ENCODE measurements at regions not wholly inside any gene's neighbourhood (a gene's known extent, or its start where the extent isn't known, plus 50 kb on each side); places are given as distances from the start of the nearest gene placed in this dataset.

DNA sequence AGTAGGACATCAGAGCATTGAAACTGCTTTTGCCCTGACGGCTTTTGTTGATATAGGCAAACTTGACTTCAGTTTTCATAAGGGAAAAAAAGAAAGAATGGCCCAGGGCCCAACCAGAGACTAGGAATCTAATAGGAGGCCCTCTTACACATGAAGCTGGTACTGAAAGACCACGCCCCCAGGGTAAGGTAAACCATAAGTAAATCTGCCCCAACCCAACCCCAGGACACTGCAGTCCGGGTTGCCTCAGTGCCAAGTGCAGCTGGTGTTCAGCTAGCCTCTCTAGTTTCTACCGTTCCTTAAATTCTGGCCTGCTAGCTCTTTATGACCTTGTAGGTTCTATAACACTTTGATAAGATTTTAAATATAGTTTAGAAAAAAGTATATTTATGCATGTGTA is 136.7 kb downstream of the AQP9 start:
- no peak overlapping the region for H2AFZ ChIP-seq (ENCODE audit: low read depth)
- no peak overlapping the region for H3K9ac ChIP-seq
- no peak for TF ChIP-seq CTCF (conservative IDR thresholded peaks at IDR 0.05; ENCODE audit: low read depth, low read length)

DNA sequence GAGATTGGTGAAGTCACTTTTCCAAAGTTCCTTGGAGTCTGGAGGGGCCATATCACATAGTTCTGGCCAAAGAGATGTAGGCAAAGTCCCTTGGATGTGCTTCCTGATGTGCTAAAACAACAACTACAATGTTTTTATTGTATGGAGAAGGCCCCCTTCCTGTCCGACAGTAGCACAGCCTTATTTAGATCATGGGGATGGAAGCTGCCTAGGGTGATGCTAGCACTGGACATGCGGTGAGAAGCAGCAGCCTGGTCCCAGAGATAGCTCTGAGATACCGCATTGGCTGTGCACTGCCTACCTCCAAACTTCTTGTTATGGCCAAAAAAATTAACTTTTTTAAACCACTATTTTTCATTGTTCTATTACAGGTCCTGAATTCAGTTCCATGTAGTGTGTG is 137.6 kb downstream of the AQP9 start:
- no peak overlapping the region for H3K4me3 ChIP-seq (IDR thresholded peaks at IDR 0.05; ENCODE audit: insufficient read depth, low read depth, low read length)
- no peak for TF ChIP-seq CTCF (conservative IDR thresholded peaks at IDR 0.05; ENCODE audit: low read depth, low read length)
- no peaks in the 10 kb centered on the region for H3K79me2 ChIP-seq (ENCODE audit: insufficient read depth, low read depth)
- no peaks in the 10 kb centered on the region for H4K20me1 ChIP-seq (ENCODE audit: insufficient read depth)
- no peak overlapping the region for H3K27ac ChIP-seq
- no peak overlapping the region for H2AFZ ChIP-seq (ENCODE audit: low read depth)
- no peak overlapping the region for H3K4me2 ChIP-seq
- H3K9ac ChIP-seq = no peak overlapping the region
- no peaks in the 10 kb centered on the region for H3K4me1 ChIP-seq (ENCODE audit: low read depth, poor library complexity, severe bottlenecking)
- H3K27me3 ChIP-seq (ENCODE audit: insufficient read depth, low read depth) = no peaks in the 10 kb centered on the region
- H3K36me3 ChIP-seq (ENCODE audit: insufficient read depth) = no peaks in the 10 kb centered on the region

More for the DNA sequence above, 136.7 kb downstream of the AQP9 start:
- Histone ChIP-seq H4K20me1 (ENCODE audit: insufficient read depth) (no peaks in the 10 kb centered on the region), H3K27me3 (ENCODE audit: insufficient read depth, low read depth) (no peaks in the 10 kb centered on the region), H3K27ac (no peak overlapping the region), H3K4me2 (no peak overlapping the region), H3K36me3 (ENCODE audit: insufficient read depth) (no peaks in the 10 kb centered on the region), H3K4me1 (ENCODE audit: low read depth, poor library complexity, severe bottlenecking) (peaks cover 8% of the 10 kb centered on the region), H3K79me2 (ENCODE audit: insufficient read depth, low read depth) (no peaks in the 10 kb centered on the region), H3K4me3 (IDR thresholded peaks at IDR 0.05; ENCODE audit: insufficient read depth, low read depth, low read length) (no peak overlapping the region)

GRCh38 chr15:58276924-58277323 is 138.7 kb downstream of the AQP9 start:
- TF ChIP-seq CTCF (conservative IDR thresholded peaks at IDR 0.05; ENCODE audit: low read depth, low read length) = no peak
- no peak overlapping the region for H2AFZ ChIP-seq (ENCODE audit: low read depth)

DNA sequence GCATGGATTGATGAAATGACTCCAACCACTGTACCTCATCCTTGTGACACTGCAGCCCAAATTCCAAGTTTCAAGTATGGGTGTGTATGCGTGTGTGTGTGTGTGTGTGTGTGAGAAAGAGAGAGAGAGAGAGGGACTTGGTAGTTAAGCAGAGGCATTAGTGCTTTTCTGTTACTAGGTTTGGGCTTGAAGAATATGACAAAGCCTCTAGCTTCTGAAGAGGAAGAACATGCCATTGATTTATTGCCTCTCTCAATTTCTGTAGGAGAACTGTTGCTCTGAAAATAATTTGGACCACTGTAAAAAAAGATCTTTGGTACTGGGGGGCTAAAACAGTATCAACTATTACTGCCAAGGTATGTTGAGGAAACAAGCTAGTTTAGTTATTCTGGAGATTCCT is 139.2 kb downstream of the AQP9 start:
- no peak overlapping the region for H3K9ac ChIP-seq
- no peak for TF ChIP-seq CTCF (conservative IDR thresholded peaks at IDR 0.05; ENCODE audit: low read depth, low read length)

More at GRCh38 chr15:58276924-58277323, 138.7 kb downstream of the AQP9 start:
- Histone ChIP-seq H3K36me3 (ENCODE audit: insufficient read depth) (no peaks in the 10 kb centered on the region), H3K79me2 (ENCODE audit: insufficient read depth, low read depth) (no peaks in the 10 kb centered on the region), H3K27me3 (ENCODE audit: insufficient read depth, low read depth) (no peaks in the 10 kb centered on the region), H3K4me1 (ENCODE audit: low read depth, poor library complexity, severe bottlenecking) (no peaks in the 10 kb centered on the region), H3K4me3 (IDR thresholded peaks at IDR 0.05; ENCODE audit: insufficient read depth, low read depth, low read length) (no peak overlapping the region), H3K9ac (no peak overlapping the region), H4K20me1 (ENCODE audit: insufficient read depth) (no peaks in the 10 kb centered on the region), H3K4me2 (no peak overlapping the region), H3K27ac (no peak overlapping the region)

More for the DNA sequence above, 139.2 kb downstream of the AQP9 start:
- Histone ChIP-seq H3K79me2 (ENCODE audit: insufficient read depth, low read depth) (no peaks in the 10 kb centered on the region), H3K36me3 (ENCODE audit: insufficient read depth) (no peaks in the 10 kb centered on the region), H3K27ac (no peak overlapping the region), H3K4me2 (no peak overlapping the region), H3K4me1 (ENCODE audit: low read depth, poor library complexity, severe bottlenecking) (no peaks in the 10 kb centered on the region), H4K20me1 (ENCODE audit: insufficient read depth) (no peaks in the 10 kb centered on the region), H3K27me3 (ENCODE audit: insufficient read depth, low read depth) (no peaks in the 10 kb centered on the region), H2AFZ (ENCODE audit: low read depth) (no peak overlapping the region), H3K4me3 (IDR thresholded peaks at IDR 0.05; ENCODE audit: insufficient read depth, low read depth, low read length) (no peak overlapping the region)
